NCI-H1048 (cell line): ENCODE measurements at regions not wholly inside any gene's neighbourhood (a gene's known extent, or its start where the extent isn't known, plus 50 kb on each side); places are given as distances from the start of the nearest gene placed in this dataset.
"Not testable (repeated sequence)": the region's sequence is repeated elsewhere in the genome, so short reads cannot be mapped to it uniquely, and the experiment has no call there.

Experiments used
- DNase-seq: peaks from one replicate; lab custom pipeline; 2025; lab: John Stamatoyannopoulos, UW

DNA sequence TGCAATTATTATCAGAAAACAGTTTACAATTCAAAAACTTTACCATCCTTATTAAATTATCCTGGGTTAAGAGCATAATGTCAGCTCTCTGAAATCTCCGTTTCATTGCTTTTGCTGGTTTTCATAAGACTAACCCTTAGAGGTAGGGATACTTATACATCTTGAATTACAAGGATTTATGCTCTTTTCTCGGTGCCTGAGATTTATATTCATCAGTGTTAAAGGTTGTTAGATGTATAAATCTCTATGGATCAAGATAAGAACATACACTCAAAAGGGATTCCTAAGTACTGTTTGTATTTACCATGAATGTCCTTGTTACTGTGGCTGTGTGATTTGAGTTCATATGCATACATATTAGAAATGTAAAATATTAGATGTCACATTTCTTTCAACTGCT is 684.7 kb downstream of the EFNA5 start:
- DNase-seq: no peak

DNA sequence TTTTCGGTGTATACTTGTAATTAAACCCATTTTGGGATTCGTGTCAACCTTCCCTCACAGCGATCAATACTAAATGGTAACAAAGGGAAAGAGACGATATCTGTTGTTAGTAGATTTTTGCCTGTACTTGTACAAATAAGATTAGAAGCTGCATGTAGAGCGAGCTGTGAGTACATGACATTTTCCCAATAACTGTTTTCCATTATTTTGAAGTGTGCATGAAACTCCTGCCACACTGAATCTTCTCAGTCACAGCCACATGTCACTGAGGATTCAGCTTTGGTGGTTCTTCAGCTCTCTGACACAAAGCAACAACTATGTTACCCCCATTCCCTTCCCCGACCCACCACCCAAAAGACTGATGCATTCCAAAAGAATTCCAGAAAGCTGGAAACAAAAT is 685.6 kb downstream of the EFNA5 start:
- DNase-seq: no peak

- not testable (repeated sequence) for DNase-seq
These were observed 691.6 kb downstream of the EFNA5 start for GRCh38 chr5:106979178-106979577.

- not testable (repeated sequence) for DNase-seq
These were observed 692.1 kb downstream of the EFNA5 start for GRCh38 chr5:106978582-106979165.

- no peak for DNase-seq
These were observed 694.4 kb downstream of the EFNA5 start for GRCh38 chr5:106976363-106976762.

DNA sequence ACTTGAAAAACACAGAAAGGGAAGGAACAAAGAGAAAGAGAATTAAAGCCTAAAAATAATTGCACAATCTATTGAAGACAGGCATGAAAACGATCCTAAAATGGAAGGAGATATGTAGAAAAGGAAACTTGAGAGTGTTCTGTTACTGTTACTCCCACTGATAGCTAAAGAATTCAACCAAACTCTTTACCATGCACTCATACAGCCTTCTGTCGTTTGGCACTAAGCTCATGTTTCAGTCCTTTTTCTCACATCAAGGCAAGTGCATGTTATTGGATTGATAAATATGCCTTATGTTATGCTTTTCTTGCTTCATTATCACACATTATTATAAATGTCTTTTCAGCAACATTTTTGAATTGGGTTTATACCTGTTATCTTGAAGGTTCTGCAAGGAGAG is 696.5 kb downstream of the EFNA5 start:
- DNase-seq: no peak

GRCh38 chr5:106966686-106967315 is 703.9 kb downstream of the EFNA5 start:
- no peak for DNase-seq

GRCh38 chr5:106964132-106964531 is 706.6 kb downstream of the EFNA5 start:
- DNase-seq: no peak

- DNase-seq: no peak
These were observed 707.1 kb downstream of the EFNA5 start for GRCh38 chr5:106963630-106964029.

DNA sequence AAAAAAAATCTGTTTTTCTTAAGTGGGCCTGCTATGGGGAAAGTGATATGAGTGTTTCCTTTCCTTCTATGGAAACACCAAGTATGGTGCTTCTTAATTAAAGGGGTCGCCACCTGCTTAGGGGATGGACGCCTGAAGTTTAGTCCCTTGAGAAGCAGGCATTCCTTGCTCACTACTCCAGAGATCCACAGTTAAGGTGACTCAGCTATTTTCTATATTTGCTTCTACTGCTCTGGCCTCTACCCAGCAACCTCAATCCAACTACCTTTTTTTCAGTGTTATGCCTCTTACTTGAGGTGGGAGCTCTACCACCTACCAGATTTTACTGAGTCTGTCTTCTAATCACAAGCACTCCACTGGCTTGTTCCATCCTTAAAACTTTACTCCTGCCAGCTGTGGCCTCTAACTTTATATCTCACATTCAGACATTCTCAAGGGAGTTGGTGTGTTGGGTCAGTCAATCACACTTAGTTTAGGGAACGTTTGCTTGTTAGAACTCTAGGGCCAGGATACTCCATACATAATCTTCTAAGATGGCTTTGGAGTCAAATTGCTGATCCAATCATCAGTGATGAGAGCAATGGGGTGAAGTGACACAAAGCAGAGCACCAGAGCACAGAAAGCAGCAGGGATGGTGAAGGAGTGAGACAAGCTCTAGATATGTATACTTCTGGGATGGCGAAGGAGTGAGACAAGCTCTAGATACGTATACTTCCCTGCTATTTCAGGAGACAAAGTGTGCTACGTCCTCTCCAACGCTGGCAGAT is 708.1 kb downstream of the EFNA5 start:
- no peak for DNase-seq

- DNase-seq: no peak
These were observed 711.4 kb downstream of the EFNA5 start for GRCh38 chr5:106959387-106959786.

GRCh38 chr5:106957336-106957735 is 713.4 kb downstream of the EFNA5 start:
- no peak for DNase-seq

GRCh38 chr5:106956886-106957285 is 713.9 kb downstream of the EFNA5 start:
- DNase-seq: no peak

- no peak for DNase-seq
These were observed 714.5 kb downstream of the EFNA5 start for GRCh38 chr5:106956187-106956586.

DNA sequence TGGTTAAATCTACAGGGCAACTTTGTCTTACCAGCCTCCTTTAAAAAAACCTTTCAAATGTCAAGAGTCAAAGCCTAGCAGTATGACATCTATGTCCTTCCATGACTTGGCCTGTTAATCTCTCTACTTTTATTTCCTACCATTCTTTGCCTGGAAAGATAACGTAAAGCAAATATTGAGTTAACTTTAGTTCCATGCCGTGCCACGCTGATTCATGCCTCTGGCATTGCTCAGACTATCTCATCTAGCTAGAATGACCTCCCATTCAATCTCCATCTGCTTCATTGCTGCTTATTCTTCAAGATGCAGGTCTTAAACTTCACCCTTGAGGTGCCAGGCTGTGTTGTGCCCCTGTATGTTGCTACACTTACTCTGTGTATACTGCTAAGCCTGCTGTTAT is 729.8 kb downstream of the EFNA5 start:
- no peak for DNase-seq

- no peak for DNase-seq
These were observed 730.4 kb downstream of the EFNA5 start for GRCh38 chr5:106940301-106940846.

- no peak for DNase-seq
These were observed 747.3 kb downstream of the EFNA5 start for GRCh38 chr5:106923409-106923808.

- no peak for DNase-seq
These were observed 749.2 kb downstream of the EFNA5 start for GRCh38 chr5:106921567-106921966.

DNA sequence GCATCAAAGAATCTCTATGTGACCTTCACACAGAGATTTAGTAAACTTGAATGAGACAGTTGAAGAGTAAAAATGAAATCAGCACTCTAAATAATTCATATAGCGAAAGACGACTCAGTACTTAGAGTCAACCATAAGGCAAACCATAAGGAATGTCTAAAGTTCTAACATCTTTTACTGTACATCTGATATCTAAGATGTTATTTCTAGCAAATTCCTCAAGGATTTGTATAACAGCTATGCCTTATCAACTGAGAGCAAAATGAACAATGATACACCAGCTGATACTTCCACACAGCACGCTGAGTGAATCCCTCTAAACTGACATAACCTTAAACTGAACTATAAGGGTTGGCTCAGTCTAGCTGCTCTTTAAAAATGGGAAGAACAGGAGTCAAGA is 760.3 kb downstream of the EFNA5 start:
- DNase-seq: no peak

GRCh38 chr5:106909716-106910115 is 761.0 kb downstream of the EFNA5 start:
- DNase-seq: no peak

GRCh38 chr5:106907979-106908378 is 762.8 kb downstream of the EFNA5 start:
- DNase-seq: no peak

DNA sequence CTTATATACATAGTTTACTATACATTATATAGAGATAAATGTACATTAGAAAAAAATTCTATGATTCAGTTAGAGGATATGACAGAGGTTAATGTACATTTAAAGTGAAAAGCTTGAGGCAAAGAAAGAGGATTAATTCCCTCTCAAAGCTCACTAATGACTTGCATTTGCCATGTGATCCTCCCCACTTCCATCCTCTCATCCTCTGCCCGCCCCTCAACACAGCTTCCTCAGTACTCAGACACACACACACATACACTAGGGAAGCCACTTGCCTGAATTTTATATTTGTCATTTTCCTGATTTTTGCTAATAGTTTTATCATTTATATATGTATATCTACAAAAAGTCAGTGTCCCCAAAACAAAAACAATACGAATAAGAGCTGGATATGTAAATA is 764.5 kb downstream of the EFNA5 start:
- no peak for DNase-seq

GRCh38 chr5:106894964-106895363 is 775.8 kb downstream of the EFNA5 start:
- DNase-seq: no peak
